GM10266 (cell line): ENCODE measurements at regions not wholly inside any gene's neighbourhood (a gene's known extent, or its start where the extent isn't known, plus 50 kb on each side); places are given as distances from the start of the nearest gene placed in this dataset.

ENCODE experiments used
- DNase-seq: peaks from one replicate; pipeline ENCODE4 v3.0.0; 2012; ENCODE audit errors: extremely low spot score
- CTCF ChIP-seq: IDR thresholded peaks from 2 replicates; pipeline ENCODE4 v1.5.1; 2012; ENCODE audit warnings: mild to moderate bottlenecking, low read depth; ENCODE audit not compliant: control insufficient read depth, insufficient read depth; ENCODE audit errors: missing control alignments

- DNase-seq, result no peak
- TF ChIP-seq CTCF, result no peak
Measured at GRCh38 chr4:157929486-157929885, 243.3 kb downstream of the GASK1B start.

GRCh38 chr4:157918036-157918832, 254.6 kb downstream of the GASK1B start:
- no peak for TF ChIP-seq CTCF
- no peak for DNase-seq

GRCh38 chr4:157912212-157912611, 260.6 kb downstream of the GASK1B start:
- no peak for DNase-seq
- no peak for TF ChIP-seq CTCF

- DNase-seq, result no peak
- no peak for TF ChIP-seq CTCF
Measured at GRCh38 chr4:157911662-157912061, 261.2 kb downstream of the GASK1B start.

GRCh38 chr4:157908691-157909090, 264.1 kb downstream of the GASK1B start:
- DNase-seq, result no peak
- TF ChIP-seq CTCF, result no peak

GRCh38 chr4:157908031-157908430, 264.8 kb downstream of the GASK1B start:
- no peak for TF ChIP-seq CTCF
- no peak for DNase-seq

- TF ChIP-seq CTCF, result no peak
- no peak for DNase-seq
Measured at GRCh38 chr4:157907226-157907946, 265.4 kb downstream of the GASK1B start.
